Mononuclear cell (primary cell): ENCODE measurements at regions not wholly inside any gene's neighbourhood (a gene's known extent, or its start where the extent isn't known, plus 50 kb on each side); places are given as distances from the start of the nearest gene placed in this dataset.

Experiments
- H3K27me3 ChIP-seq: 2 replicates; pipeline ENCODE4 v1.6.0; 2011; ENCODE audit warnings: low read length, control low read depth; ENCODE audit not compliant: insufficient read depth
- H3K4me1 ChIP-seq: 2 replicates; pipeline ENCODE4 v1.5.1; 2011; ENCODE audit warnings: mild to moderate bottlenecking, low read length, control low read depth; ENCODE audit not compliant: insufficient read depth
- H3K4me3 ChIP-seq: 2 replicates; pipeline ENCODE4 v1.5.1; 2011; ENCODE audit warnings: mild to moderate bottlenecking, low read length, moderate library complexity
- H3K9me3 ChIP-seq: 2 replicates; pipeline ENCODE4 v1.5.1; 2011; ENCODE audit warnings: low read depth, mild to moderate bottlenecking, control low read depth, low read length

DNA sequence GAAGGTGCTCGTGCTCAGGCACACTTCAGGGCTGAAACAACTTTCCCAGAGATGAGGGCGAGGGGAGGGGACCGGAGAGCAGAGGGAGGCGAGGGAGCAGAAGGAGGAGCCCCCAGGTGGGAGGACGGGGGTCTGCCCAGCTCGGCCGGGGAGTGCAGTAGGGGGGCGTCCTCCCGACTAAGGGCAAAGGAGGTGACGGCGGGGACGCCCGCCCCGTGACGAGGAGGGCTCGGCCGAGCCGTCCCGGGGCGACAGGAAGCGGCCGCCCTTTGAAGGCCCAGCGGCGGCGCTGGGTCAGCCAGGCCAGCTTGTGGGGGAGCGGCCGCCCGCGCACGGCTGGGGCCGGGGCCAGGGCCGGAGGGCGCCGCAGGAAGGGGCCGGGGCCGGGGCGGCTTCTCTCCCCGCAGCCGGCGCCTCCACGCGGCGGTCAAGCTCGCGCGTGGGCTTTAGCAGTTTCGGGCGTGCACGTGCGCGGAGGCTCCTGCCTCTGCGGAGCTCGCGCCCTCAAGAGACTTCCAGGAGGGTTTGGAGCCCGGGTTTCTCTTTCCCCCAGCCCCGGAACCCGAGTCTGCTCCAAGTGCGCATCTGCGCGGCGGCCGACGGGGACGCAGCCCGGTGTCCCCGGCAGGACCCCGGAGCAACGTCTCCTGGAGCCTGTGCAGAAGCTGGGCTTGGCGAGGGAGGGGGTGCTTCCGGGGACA, 100.8 kb upstream of the SLC45A1 start:
- H3K27me3 ChIP-seq = peaks cover 21% of the 10 kb centered on the region
- peaks cover 35% of the 10 kb centered on the region for H3K4me1 ChIP-seq
- H3K4me3 ChIP-seq = peak overlapping the region; percentile 10
- no peaks in the 10 kb centered on the region for H3K9me3 ChIP-seq

- no peaks in the 10 kb centered on the region for H3K9me3 ChIP-seq
- no peak overlapping the region for H3K4me3 ChIP-seq
- H3K4me1 ChIP-seq = peaks cover 45% of the 10 kb centered on the region
- H3K27me3 ChIP-seq = peaks cover 21% of the 10 kb centered on the region
These were observed 101.9 kb upstream of the SLC45A1 start for GRCh38 chr1:8216005-8216404.

- H3K9me3 ChIP-seq = no peaks in the 10 kb centered on the region
- no peak overlapping the region for H3K4me3 ChIP-seq
- peaks cover 48% of the 10 kb centered on the region for H3K4me1 ChIP-seq
- H3K27me3 ChIP-seq = peaks cover 21% of the 10 kb centered on the region
These were observed 103.3 kb upstream of the SLC45A1 start for GRCh38 chr1:8214501-8215173.

- peaks cover 18% of the 10 kb centered on the region for H3K27me3 ChIP-seq
- no peak overlapping the region for H3K4me3 ChIP-seq
- peaks cover 42% of the 10 kb centered on the region for H3K4me1 ChIP-seq
- H3K9me3 ChIP-seq = no peaks in the 10 kb centered on the region
These were observed 104.2 kb upstream of the SLC45A1 start for GRCh38 chr1:8213676-8214075.

DNA sequence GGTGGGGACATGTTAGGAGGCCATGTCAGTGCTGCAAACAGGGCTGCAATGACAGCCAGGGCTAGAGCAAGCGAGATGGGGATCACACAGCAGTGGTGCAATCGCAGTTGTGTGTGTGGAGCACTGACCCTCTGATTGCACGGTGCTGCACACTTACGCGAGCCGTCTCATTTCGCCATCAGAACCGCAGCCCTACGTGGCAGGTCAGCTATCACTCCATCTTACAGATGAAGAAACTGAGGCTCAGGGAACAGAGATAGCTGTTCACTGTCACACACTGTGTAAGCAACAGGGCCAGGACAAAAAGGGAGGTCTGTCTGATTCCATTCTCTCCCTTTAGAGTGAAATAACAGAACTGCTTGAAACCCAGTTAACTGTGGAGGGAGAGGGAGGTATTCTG, 104.8 kb upstream of the SLC45A1 start:
- Histone ChIP-seq H3K4me1 (peaks cover 37% of the 10 kb centered on the region), H3K4me3 (no peak overlapping the region), H3K9me3 (no peaks in the 10 kb centered on the region), H3K27me3 (peaks cover 14% of the 10 kb centered on the region)

DNA sequence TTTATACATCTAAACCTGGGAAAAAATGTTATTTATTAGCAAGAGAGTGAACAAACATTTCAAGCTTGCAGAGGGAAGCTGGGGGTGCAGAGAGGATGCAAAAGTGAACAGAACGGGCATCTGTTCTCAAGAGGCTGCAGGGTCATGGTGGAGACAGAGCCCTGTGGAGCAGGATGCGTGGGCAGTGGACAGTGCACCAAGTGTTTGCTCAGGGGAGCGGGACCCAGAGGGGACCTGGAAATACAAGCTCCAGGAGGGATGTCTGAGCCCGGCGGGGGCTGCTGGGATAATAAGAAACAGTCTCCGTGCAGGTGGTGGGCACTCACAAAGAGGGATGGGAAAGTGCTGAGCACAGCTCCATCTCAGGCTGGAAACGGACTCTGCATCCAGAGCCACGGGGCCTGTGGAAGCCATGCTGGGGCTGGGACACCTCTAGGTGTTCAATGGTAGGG, 105.3 kb upstream of the SLC45A1 start:
- no peak overlapping the region for H3K4me3 ChIP-seq
- H3K27me3 ChIP-seq = peaks cover 9% of the 10 kb centered on the region
- peaks cover 31% of the 10 kb centered on the region for H3K4me1 ChIP-seq

DNA sequence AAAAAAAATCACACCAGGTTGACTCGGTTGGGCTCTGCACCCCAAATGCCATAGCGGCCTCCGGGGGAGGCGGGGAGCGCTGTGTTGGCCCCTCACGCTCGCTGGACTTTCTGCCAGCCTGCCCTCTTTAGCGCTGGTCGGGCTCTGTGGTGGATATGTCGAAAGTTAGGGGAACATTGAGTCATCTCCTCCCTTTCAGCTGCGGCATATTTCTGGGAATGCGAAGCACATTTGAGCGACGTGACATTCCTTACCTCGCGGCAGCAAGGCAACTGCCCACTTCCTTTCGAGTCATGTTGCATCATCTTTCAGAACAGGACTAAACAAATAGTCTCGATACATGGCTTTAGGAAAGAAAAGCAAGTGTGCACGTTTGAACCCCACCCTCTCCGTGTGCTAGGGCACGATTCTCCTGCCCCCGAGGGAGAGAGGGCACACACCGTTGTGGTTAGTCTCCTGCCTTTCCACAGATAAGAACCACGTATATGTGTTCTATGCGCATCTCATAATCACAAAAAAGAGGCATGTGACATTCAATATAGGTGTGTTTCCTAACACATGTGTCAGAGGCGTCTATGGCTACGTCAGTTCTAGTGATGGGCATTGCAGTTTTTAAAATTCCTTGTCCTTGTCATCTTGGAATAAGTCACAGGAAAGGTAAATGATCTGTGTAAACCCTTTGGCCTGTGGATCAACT, 105.9 kb upstream of the SLC45A1 start:
- Histone ChIP-seq H3K27me3 (peaks cover 6% of the 10 kb centered on the region), H3K4me3 (no peak overlapping the region), H3K9me3 (no peaks in the 10 kb centered on the region), H3K4me1 (peaks cover 26% of the 10 kb centered on the region)

More for the DNA sequence above, 105.3 kb upstream of the SLC45A1 start:
- H3K9me3 ChIP-seq = no peaks in the 10 kb centered on the region

- Histone ChIP-seq H3K4me3 (no peak overlapping the region), H3K4me1 (peaks cover 23% of the 10 kb centered on the region), H3K27me3 (peaks cover 2% of the 10 kb centered on the region), H3K9me3 (no peaks in the 10 kb centered on the region)
These were observed 106.5 kb upstream of the SLC45A1 start for GRCh38 chr1:8211251-8211882.

DNA sequence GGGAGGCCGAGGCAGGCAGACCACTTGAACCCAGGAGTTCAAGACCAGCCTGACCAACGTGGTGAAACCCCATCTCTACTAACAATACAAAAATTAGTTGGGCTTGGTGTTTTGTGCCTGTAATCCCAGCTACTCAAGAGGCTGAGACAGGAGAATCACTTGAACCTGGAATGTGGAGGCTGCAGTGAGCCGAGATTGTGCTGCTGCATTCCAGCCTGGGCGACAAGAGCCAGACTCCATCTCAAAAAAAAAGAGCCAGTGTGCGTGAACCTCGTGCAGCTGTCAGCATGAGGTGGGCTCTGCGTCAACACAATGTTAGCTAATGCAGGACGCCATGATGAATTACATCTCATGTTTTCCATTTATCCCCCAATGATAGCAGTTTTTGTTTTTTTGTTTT, 110.7 kb upstream of the SLC45A1 start:
- peaks cover 27% of the 10 kb centered on the region for H3K4me1 ChIP-seq
- no peaks in the 10 kb centered on the region for H3K27me3 ChIP-seq
- no peak overlapping the region for H3K4me3 ChIP-seq
- H3K9me3 ChIP-seq = no peaks in the 10 kb centered on the region

- H3K4me1 ChIP-seq = peaks cover 21% of the 10 kb centered on the region
- H3K4me3 ChIP-seq = no peak overlapping the region
- H3K27me3 ChIP-seq = no peaks in the 10 kb centered on the region
- no peaks in the 10 kb centered on the region for H3K9me3 ChIP-seq
These were observed 111.5 kb upstream of the SLC45A1 start for GRCh38 chr1:8206391-8206790.

DNA sequence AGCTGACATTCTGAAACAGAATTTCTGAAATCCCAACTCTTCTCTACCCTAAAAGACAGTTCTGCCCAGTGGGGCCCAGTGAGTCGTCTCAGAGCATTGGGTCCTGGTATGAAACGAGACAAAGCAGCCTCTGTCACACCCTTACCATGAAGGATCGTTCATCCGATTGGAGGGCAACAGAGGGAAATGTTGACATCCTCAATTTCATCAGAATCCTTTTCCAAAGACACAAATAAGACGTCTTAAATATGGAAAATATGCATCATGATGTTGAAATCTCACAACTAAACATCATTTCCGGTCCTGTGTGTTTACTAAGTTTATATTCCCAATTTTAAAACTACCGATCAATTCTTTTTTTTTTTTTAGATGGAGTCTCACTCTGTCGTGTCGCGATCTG, 112.1 kb upstream of the SLC45A1 start:
- no peaks in the 10 kb centered on the region for H3K9me3 ChIP-seq
- no peaks in the 10 kb centered on the region for H3K27me3 ChIP-seq
- H3K4me3 ChIP-seq = no peak overlapping the region
- H3K4me1 ChIP-seq = peaks cover 15% of the 10 kb centered on the region

DNA sequence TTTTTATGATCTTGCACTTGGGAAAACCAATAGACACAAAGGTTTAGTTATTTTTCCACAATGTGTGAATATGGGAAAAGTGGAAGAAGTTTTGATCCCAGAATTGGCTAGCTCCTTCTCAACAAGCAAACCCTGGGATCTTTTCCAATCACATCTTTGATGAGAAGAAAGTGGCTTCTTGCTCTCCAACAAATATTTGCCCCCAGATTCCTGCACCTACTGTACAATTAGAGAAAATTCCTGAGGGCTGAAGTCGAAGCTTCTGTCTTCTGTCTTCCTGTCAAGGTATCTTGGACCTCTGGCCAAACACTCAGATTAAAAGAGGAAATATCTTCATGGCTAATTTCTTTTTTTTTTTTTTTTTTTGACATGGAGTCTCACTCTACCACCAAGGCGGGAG, 113.1 kb upstream of the SLC45A1 start:
- Histone ChIP-seq H3K4me3 (no peak overlapping the region), H3K4me1 (peaks cover 14% of the 10 kb centered on the region), H3K27me3 (no peaks in the 10 kb centered on the region), H3K9me3 (no peaks in the 10 kb centered on the region)

DNA sequence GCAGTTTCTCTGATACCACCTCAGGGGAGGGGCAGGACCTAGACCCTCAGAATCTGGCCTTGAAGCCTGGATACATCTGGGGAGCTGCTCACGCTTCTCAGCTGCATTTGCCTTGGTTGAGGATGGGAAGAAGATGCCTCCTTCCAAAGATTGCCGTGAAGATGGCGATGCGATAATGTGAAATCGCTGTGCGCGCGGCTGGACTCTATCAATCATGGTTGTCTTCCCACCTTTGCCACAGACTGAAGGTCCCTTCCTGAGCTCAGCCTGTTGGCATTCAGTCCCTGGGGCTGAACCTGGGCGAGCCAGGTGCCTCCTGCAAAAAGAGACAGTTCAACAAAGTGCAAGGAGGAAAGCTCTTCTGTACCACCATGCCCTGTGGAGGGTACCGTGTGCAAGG, 114.4 kb upstream of the SLC45A1 start:
- Histone ChIP-seq H3K4me3 (no peak overlapping the region), H3K27me3 (no peaks in the 10 kb centered on the region), H3K9me3 (no peaks in the 10 kb centered on the region), H3K4me1 (peaks cover 15% of the 10 kb centered on the region)

- no peak overlapping the region for H3K4me3 ChIP-seq
These were observed 114.9 kb upstream of the SLC45A1 start for GRCh38 chr1:8203056-8203455.

More at GRCh38 chr1:8203056-8203455, 114.9 kb upstream of the SLC45A1 start:
- Histone ChIP-seq H3K9me3 (no peaks in the 10 kb centered on the region), H3K4me1 (peaks cover 18% of the 10 kb centered on the region), H3K27me3 (no peaks in the 10 kb centered on the region)
